ENCODE measurements at regions not wholly inside any gene's neighbourhood (a gene's known extent, or its start where the extent isn't known, plus 50 kb on each side); places are given as distances from the start of the nearest gene placed in this dataset.

DNA sequence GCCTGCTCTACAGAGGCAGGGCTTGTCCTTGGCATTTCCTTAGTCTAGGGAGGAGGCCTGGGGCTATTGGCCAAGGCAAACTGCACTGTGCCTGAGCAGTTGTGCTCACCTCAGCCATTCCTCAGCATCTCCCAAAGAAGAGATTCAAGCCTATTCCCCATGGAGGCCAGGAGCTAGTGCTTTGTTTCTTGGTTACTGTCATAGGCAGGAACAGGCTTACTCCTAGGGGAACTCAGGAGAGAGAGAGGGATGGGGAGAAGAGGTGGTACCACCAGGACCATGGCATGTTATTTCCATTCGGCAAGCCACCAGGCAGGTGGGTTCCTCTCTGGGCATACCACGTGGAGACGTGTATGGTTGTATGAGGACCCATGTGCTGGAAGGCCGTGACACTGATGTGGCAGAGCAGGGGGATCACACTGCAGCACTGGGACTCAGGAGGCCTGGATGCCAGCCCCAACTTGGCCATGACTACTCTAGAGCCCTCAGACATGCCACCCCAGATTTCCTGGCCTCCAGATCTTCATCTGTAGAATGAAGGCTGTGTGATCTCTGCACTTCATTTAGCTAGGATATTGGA, 233.7 kb downstream of the LOXHD1 start:
- Histone ChIP-seq H3K27me3 (ENCODE audit: insufficient read depth, low read length) (no peaks in the 10 kb centered on the region), H3K4me1 (ENCODE audit: insufficient read depth, low read length) (no peaks in the 10 kb centered on the region), H3K79me2 (ENCODE audit: insufficient read depth, low read length) (no peaks in the 10 kb centered on the region), H2AFZ (ENCODE audit: low read depth, low read length) (no peak overlapping the region), H4K20me1 (ENCODE audit: insufficient read depth, low read length) (no peaks in the 10 kb centered on the region), H3K36me3 (ENCODE audit: insufficient read depth, low read length) (no peaks in the 10 kb centered on the region), H3K4me3 (ENCODE audit: insufficient read depth, low read depth, low read length) (no peak overlapping the region), H3K9me3 (ENCODE audit: insufficient read depth, low read depth, low read length) (no peaks in the 10 kb centered on the region), H3K4me2 (ENCODE audit: low read length) (no peak overlapping the region), H3K9ac (ENCODE audit: low read length) (no peak overlapping the region), H3K27ac (ENCODE audit: low read depth, low read length) (no peak overlapping the region)
- no peaks in the 10 kb centered on the region for H3K36me3 Mint-ChIP-seq (ENCODE audit: low read depth, unreplicated experiment)
- no peak for DNase-seq (ENCODE audit: low read depth)
- H3K4me1 Mint-ChIP-seq (ENCODE audit: low read depth, unreplicated experiment): peaks cover 8% of the 10 kb centered on the region
- H3K27me3 Mint-ChIP-seq (ENCODE audit: low read depth, unreplicated experiment): peaks cover 53% of the 10 kb centered on the region
- FAIRE-seq: no peak
- H3K4me3 Mint-ChIP-seq (ENCODE audit: unreplicated experiment): no peak overlapping the region
- TF ChIP-seq EZH2 (IDR thresholded peaks at IDR 0.05; ENCODE audit: insufficient read depth, low read length): no peak
- TF ChIP-seq, protein P1, sequence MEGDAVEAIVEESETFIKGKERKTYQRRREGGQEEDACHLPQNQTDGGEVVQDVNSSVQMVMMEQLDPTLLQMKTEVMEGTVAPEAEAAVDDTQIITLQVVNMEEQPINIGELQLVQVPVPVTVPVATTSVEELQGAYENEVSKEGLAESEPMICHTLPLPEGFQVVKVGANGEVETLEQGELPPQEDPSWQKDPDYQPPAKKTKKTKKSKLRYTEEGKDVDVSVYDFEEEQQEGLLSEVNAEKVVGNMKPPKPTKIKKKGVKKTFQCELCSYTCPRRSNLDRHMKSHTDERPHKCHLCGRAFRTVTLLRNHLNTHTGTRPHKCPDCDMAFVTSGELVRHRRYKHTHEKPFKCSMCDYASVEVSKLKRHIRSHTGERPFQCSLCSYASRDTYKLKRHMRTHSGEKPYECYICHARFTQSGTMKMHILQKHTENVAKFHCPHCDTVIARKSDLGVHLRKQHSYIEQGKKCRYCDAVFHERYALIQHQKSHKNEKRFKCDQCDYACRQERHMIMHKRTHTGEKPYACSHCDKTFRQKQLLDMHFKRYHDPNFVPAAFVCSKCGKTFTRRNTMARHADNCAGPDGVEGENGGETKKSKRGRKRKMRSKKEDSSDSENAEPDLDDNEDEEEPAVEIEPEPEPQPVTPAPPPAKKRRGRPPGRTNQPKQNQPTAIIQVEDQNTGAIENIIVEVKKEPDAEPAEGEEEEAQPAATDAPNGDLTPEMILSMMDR (IDR thresholded peaks at IDR 0.05; ENCODE audit: insufficient read depth, low read depth, low read length): no peak
- H3K27ac Mint-ChIP-seq (ENCODE audit: unreplicated experiment): no peak overlapping the region
- peaks cover 2% of the 10 kb centered on the region for H3K9me3 Mint-ChIP-seq (ENCODE audit: unreplicated experiment)

DNA sequence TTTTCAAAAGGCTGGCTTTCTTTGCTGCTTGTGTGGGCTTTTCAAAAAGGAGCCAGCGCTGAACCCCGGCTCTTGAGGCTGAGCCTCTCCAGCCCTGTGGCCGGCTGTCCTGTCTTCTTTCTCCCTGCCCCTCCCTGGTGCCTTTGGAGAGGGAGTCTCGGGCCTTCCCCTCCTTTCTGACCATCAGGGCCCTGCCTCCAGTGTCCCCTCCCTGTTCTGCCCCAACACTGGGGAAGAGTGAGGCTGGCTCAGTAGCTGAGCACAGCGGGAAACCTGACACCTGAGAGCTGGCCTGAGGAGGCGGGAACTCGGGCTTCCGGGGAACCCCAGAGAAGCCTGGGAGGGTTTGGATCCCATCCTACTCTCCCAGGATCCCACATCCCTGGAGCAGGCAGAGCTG, 232.1 kb downstream of the LOXHD1 start:
- no peak overlapping the region for H3K4me2 ChIP-seq (ENCODE audit: low read length)

DNA sequence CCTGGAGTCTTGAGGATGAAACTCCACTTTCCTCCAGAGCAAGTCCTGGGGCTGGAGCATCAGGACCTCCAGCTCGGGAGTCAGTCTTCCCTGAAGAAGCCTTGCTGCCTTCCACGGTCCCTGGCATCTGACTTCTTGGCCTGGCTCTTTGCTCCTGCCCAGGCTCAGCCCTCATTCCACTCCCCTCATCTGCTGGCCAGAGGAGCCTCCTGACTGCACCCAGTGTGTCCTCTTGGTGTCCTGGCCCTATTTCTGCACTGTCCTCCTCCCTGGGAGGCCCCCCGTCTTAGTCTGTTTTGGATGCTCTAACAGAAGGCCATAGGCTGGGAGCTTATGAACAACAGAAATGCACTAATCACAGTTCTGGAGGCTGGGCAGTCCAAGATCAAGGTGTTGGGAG, 231.5 kb downstream of the LOXHD1 start:
- Histone ChIP-seq H3K79me2 (ENCODE audit: insufficient read depth, low read length) (no peaks in the 10 kb centered on the region), H3K36me3 (ENCODE audit: insufficient read depth, low read length) (no peaks in the 10 kb centered on the region), H4K20me1 (ENCODE audit: insufficient read depth, low read length) (no peaks in the 10 kb centered on the region), H3K4me3 (ENCODE audit: insufficient read depth, low read depth, low read length) (no peak overlapping the region), H3K9me3 (ENCODE audit: insufficient read depth, low read depth, low read length) (no peaks in the 10 kb centered on the region), H3K27me3 (ENCODE audit: insufficient read depth, low read length) (peaks cover 5% of the 10 kb centered on the region), H3K9ac (ENCODE audit: low read length) (no peak overlapping the region), H3K27ac (ENCODE audit: low read depth, low read length) (no peak overlapping the region), H3K4me2 (ENCODE audit: low read length) (no peak overlapping the region), H2AFZ (ENCODE audit: low read depth, low read length) (no peak overlapping the region), H3K4me1 (ENCODE audit: insufficient read depth, low read length) (no peaks in the 10 kb centered on the region)
- peaks cover 2% of the 10 kb centered on the region for H3K9me3 Mint-ChIP-seq (ENCODE audit: unreplicated experiment)
- H3K4me3 Mint-ChIP-seq (ENCODE audit: unreplicated experiment): no peak overlapping the region
- H3K27ac Mint-ChIP-seq (ENCODE audit: unreplicated experiment): no peak overlapping the region
- no peak for TF ChIP-seq EZH2 (IDR thresholded peaks at IDR 0.05; ENCODE audit: insufficient read depth, low read length)
- TF ChIP-seq, protein P1 (IDR thresholded peaks at IDR 0.05; ENCODE audit: insufficient read depth, low read depth, low read length): no peak
- DNase-seq (ENCODE audit: low read depth): no peak
- H3K27me3 Mint-ChIP-seq (ENCODE audit: low read depth, unreplicated experiment): peaks cover 48% of the 10 kb centered on the region
- peaks cover 2% of the 10 kb centered on the region for H3K4me1 Mint-ChIP-seq (ENCODE audit: low read depth, unreplicated experiment)
- H3K36me3 Mint-ChIP-seq (ENCODE audit: low read depth, unreplicated experiment): no peaks in the 10 kb centered on the region
- no peak for FAIRE-seq

More for the DNA sequence above, 232.1 kb downstream of the LOXHD1 start:
- H3K36me3 ChIP-seq (ENCODE audit: insufficient read depth, low read length): no peaks in the 10 kb centered on the region
- FAIRE-seq (no peak), DNase-seq (ENCODE audit: low read depth) (no peak)
- peaks cover 51% of the 10 kb centered on the region for H3K27me3 Mint-ChIP-seq (ENCODE audit: low read depth, unreplicated experiment)
- no peak overlapping the region for H3K9ac ChIP-seq (ENCODE audit: low read length)
- peaks cover 2% of the 10 kb centered on the region for H3K4me1 Mint-ChIP-seq (ENCODE audit: low read depth, unreplicated experiment)
- H3K9me3 ChIP-seq (ENCODE audit: insufficient read depth, low read depth, low read length): no peaks in the 10 kb centered on the region
- H3K27ac ChIP-seq (ENCODE audit: low read depth, low read length): no peak overlapping the region
- no peaks in the 10 kb centered on the region for H3K79me2 ChIP-seq (ENCODE audit: insufficient read depth, low read length)
- TF ChIP-seq EZH2 (IDR thresholded peaks at IDR 0.05; ENCODE audit: insufficient read depth, low read length): no peak
- TF ChIP-seq, protein P1 (IDR thresholded peaks at IDR 0.05; ENCODE audit: insufficient read depth, low read depth, low read length): no peak
- H3K36me3 Mint-ChIP-seq (ENCODE audit: low read depth, unreplicated experiment): no peaks in the 10 kb centered on the region
- no peaks in the 10 kb centered on the region for H3K4me1 ChIP-seq (ENCODE audit: insufficient read depth, low read length)
- no peak overlapping the region for H2AFZ ChIP-seq (ENCODE audit: low read depth, low read length)
- H3K27me3 ChIP-seq (ENCODE audit: insufficient read depth, low read length): no peaks in the 10 kb centered on the region
- peaks cover 2% of the 10 kb centered on the region for H3K9me3 Mint-ChIP-seq (ENCODE audit: unreplicated experiment)
- H3K27ac Mint-ChIP-seq (ENCODE audit: unreplicated experiment): no peak overlapping the region
- H3K4me3 ChIP-seq (ENCODE audit: insufficient read depth, low read depth, low read length): no peak overlapping the region
- H4K20me1 ChIP-seq (ENCODE audit: insufficient read depth, low read length): no peaks in the 10 kb centered on the region
- no peak overlapping the region for H3K4me3 Mint-ChIP-seq (ENCODE audit: unreplicated experiment)

Data from astrocyte (in vitro differentiated cells and primary cell).